MM.1S (cell line): ENCODE measurements at regions not wholly inside any gene's neighbourhood (a gene's known extent, or its start where the extent isn't known, plus 50 kb on each side); places are given as distances from the start of the nearest gene placed in this dataset.

ENCODE experiments used
- CTCF ChIP-seq: fragments of 300-600 bp; sonication (generic); IDR thresholded peaks from 2 replicates; pipeline ENCODE4 v1.5.1; 2016; ENCODE audit warnings: antibody characterized with exemption, low read length, mixed read lengths
- EZH2 ChIP-seq: fragments of 300-600 bp; sonication (generic); optimal IDR thresholded peaks from 2 replicates; pipeline ENCODE3; 2017; ENCODE audit warnings: low read depth, mild to moderate bottlenecking, antibody characterized with exemption, low read length, mixed read lengths

GRCh38 chr10:33126742-33127141 lies 168.7 kb upstream of the ITGB1 start:
- TF ChIP-seq CTCF (no peak), EZH2 (no peak)
